Left lung (tissue), 4 donors: ENCODE measurements at regions not wholly inside any gene's neighbourhood (a gene's known extent, or its start where the extent isn't known, plus 50 kb on each side); places are given as distances from the start of the nearest gene placed in this dataset.
"Not testable (repeated sequence)": the region's sequence is repeated elsewhere in the genome, so short reads cannot be mapped to it uniquely, and the experiment has no call there.

Experiments
- ATAC-seq: fragments of 200-7000 bp; cut with Tn5 transposase; one replicate; pipeline ENCODE4 v1.9.1; 2020; ENCODE audit warnings: moderate library complexity
- DNase-seq, 4 donors: peaks; one replicate each; pipeline ENCODE4 v3.0.0-alpha.2; 2013 to 2020
- H3K27ac ChIP-seq, 2 donors: fragments of 200-600 bp; sonication (generic) in 1 of 2; one replicate each; pipeline versions ENCODE4 v1.5.0 to v1.8.0; 2020 to 2021
- H3K27me3 ChIP-seq, 2 donors: fragments of 200-600 bp; sonication (generic) in 1 of 2; one replicate each; pipeline versions ENCODE4 v1.5.0 to v1.8.0; 2020 to 2021
- H3K36me3 ChIP-seq, 2 donors: fragments of 200-600 bp; sonication (generic) in 1 of 2; one replicate each; pipeline versions ENCODE4 v1.5.0 to v1.8.0; 2020 to 2021
- H3K4me1 ChIP-seq, 2 donors: fragments of 200-600 bp; one replicate each; pipeline ENCODE4 v1.8.0; 2021
- H3K4me3 ChIP-seq, 2 donors: fragments of 200-600 bp; sonication (generic) in 1 of 2; one replicate each; pipeline versions ENCODE4 v1.5.0 to v1.8.0; 2020 to 2021; ENCODE audit warnings: mild to moderate bottlenecking in 1 of 2
- H3K9me3 ChIP-seq, 2 donors: fragments of 200-600 bp; sonication (generic) in 1 of 2; one replicate each; pipeline versions ENCODE4 v1.5.0 to v1.8.0; 2020 to 2021
- CTCF ChIP-seq, 2 donors: fragments of 200-600 bp; sonication (generic) in 1 of 2; IDR thresholded peaks; one replicate each; pipeline versions ENCODE4 v1.5.0 to v1.8.0; 2021; ENCODE audit warnings: antibody characterized with exemption in 2 of 2
- intact Hi-C, 2 donors: fragments of 100-400 bp; cut with DNase I; formaldehyde crosslinking; loops; one replicate each; pipeline versions ENCODE4 v1.11.2 to v1.14.2; 2022
- donor health status: DM: no; HTN: yes; CAD: no.
- donor health status: DM: no; HTN: no; CAD: no.

- no peaks in the 10 kb centered on the region for H3K9me3 ChIP-seq
- H3K4me1 ChIP-seq = peaks cover 0 to 6% of the 10 kb centered on the region in 2 donors
- TF ChIP-seq CTCF (IDR thresholded peaks at IDR 0.05) = no peak
- peak overlapping the region; percentile 16 to 25 for H3K27ac ChIP-seq
- no peak overlapping the region for H3K4me3 ChIP-seq
- H3K27me3 ChIP-seq = no peaks in the 10 kb centered on the region
- ATAC-seq (peak; percentile 88), DNase-seq (peak in 2 of 4 donors; percentile 13 to 39)
- intact Hi-C loops = no loop called here
- no peaks in the 10 kb centered on the region for H3K36me3 ChIP-seq
Observed at GRCh38 chr6:113018351-113019151, 671.4 kb downstream of the RFPL4B start.

GRCh38 chr6:113019176-113019575 is 672.0 kb downstream of the RFPL4B start:
- Histone ChIP-seq H3K4me1 (peaks cover 0 to 6% of the 10 kb centered on the region in 2 donors), H3K4me3 (no peak overlapping the region), H3K27me3 (no peaks in the 10 kb centered on the region), H3K27ac (peak overlapping the region in 1 of 2 donors; percentile 25), H3K36me3 (no peaks in the 10 kb centered on the region), H3K9me3 (no peaks in the 10 kb centered on the region)
- intact Hi-C loops = no loop called here
- TF ChIP-seq CTCF (IDR thresholded peaks at IDR 0.05) = no peak
- DNase-seq = no peak
- peak; percentile 32 for ATAC-seq

GRCh38 chr6:113027780-113028179 is 680.6 kb downstream of the RFPL4B start:
- TF ChIP-seq CTCF (IDR thresholded peaks at IDR 0.05) = no peak
- intact Hi-C loops = no loop called here
- ATAC-seq = no peak

GRCh38 chr6:113029161-113029560 is 682.0 kb downstream of the RFPL4B start:
- DNase-seq, H3K4me1 ChIP-seq, intact Hi-C loops, H3K9me3 ChIP-seq, H3K27me3 ChIP-seq, H3K4me3 ChIP-seq, H3K27ac ChIP-seq, ATAC-seq, H3K36me3 ChIP-seq: not testable (repeated sequence)

More at GRCh38 chr6:113027780-113028179, 680.6 kb downstream of the RFPL4B start:
- no peaks in the 10 kb centered on the region for H3K4me1 ChIP-seq
- no peak overlapping the region for H3K27ac ChIP-seq
- no peaks in the 10 kb centered on the region for H3K27me3 ChIP-seq
- no peaks in the 10 kb centered on the region for H3K9me3 ChIP-seq
- H3K36me3 ChIP-seq = no peaks in the 10 kb centered on the region
- no peak for DNase-seq
- H3K4me3 ChIP-seq = no peak overlapping the region

GRCh38 chr6:113031591-113032238 is 684.6 kb downstream of the RFPL4B start:
- H3K4me1 ChIP-seq = no peaks in the 10 kb centered on the region
- intact Hi-C loops = no loop called here
- no peak overlapping the region for H3K27ac ChIP-seq
- no peaks in the 10 kb centered on the region for H3K9me3 ChIP-seq
- TF ChIP-seq CTCF (IDR thresholded peaks at IDR 0.05) = no peak
- DNase-seq = no peak
- no peaks in the 10 kb centered on the region for H3K36me3 ChIP-seq
- ATAC-seq = no peak
- H3K27me3 ChIP-seq = no peaks in the 10 kb centered on the region
- H3K4me3 ChIP-seq = no peak overlapping the region
